ENCODE measurements at regions not wholly inside any gene's neighbourhood (a gene's known extent, or its start where the extent isn't known, plus 50 kb on each side); places are given as distances from the start of the nearest gene placed in this dataset.

DNA sequence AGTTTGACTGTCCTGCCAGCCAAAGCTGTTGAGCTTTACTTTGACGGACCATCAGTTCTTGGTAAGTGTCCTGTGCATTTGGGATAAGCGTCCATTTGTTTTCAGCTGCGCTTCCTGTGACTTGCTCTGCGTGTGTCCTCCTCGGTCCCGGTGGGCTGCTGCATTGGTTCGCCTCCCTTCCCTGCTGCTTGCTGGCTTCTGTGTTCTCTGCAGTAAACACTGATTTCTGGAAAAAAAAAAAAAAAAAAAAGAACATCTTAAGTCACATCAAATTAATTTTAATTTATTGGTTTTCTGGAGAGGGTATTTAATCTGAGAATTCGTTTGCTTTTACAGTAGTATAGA is 264.1 kb downstream of the SEC23A start:
- Histone ChIP-seq H2AFZ (ENCODE audit: low read depth, low read length, poor library complexity, severe bottlenecking) (no peak overlapping the region), H3K4me2 (ENCODE audit: low read length) (no peak overlapping the region)

More for the DNA sequence above, 264.1 kb downstream of the SEC23A start:
- Histone ChIP-seq H3K79me2 (ENCODE audit: insufficient read depth, low read length) (no peaks in the 10 kb centered on the region), H3K4me3 (replicated peaks in 1 of 2; ENCODE audit: low read depth in 1 of 2, low read length in 2 of 2) (no peak overlapping the region), H3K9ac (ENCODE audit: low read length) (no peak overlapping the region), H3K36me3 (ENCODE audit: control insufficient read depth in 1 of 2, insufficient read depth in 2 of 2, low read length in 2 of 2) (no peaks in the 10 kb centered on the region), H3K27ac (ENCODE audit: low read depth, low read length) (no peak overlapping the region), H3K27me3 (ENCODE audit: insufficient read depth, low read length) (no peaks in the 10 kb centered on the region), H3K4me1 (ENCODE audit: control insufficient read depth in 1 of 2, insufficient read depth in 2 of 2, low read length in 2 of 2) (no peaks in the 10 kb centered on the region), H3K9me3 (ENCODE audit: control insufficient read depth in 1 of 2, insufficient read depth in 1 of 2, low read depth in 1 of 2, low read length in 2 of 2) (no peaks in the 10 kb centered on the region), H3K9me2 (ENCODE audit: insufficient read depth) (no peaks in the 10 kb centered on the region), H4K20me1 (ENCODE audit: insufficient read depth) (no peaks in the 10 kb centered on the region)
- ChIA-PET POLR2A (no interaction called here), RAD21 (ENCODE audit: low non-redundant PET in 1 of 2, low total read pairs in 2 of 2, uncharacterized antibody in 2 of 2, unreplicated experiment in 2 of 2) (no interaction called here), CTCF (no interaction called here)
- no TSS peak for BruUV-seq (replicated peaks)
- ATAC-seq (no peak), DNase-seq (ENCODE audit: low read depth, low spot score) (no peak)
- intact Hi-C loops (cut with micrococcal nuclease) = no loop called here
- TF ChIP-seq, protein P1, sequence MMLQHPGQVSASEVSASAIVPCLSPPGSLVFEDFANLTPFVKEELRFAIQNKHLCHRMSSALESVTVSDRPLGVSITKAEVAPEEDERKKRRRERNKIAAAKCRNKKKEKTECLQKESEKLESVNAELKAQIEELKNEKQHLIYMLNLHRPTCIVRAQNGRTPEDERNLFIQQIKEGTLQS (IDR thresholded peaks at IDR 0.05) = no peak
- TF ChIP-seq POLR2AphosphoS5 (IDR thresholded peaks at IDR 0.05; ENCODE audit: low read depth, low read length) = no peak
- TF ChIP-seq FOSL1 (IDR thresholded peaks at IDR 0.05; ENCODE audit: low read depth) = no peak
- TF ChIP-seq, protein P2, sequence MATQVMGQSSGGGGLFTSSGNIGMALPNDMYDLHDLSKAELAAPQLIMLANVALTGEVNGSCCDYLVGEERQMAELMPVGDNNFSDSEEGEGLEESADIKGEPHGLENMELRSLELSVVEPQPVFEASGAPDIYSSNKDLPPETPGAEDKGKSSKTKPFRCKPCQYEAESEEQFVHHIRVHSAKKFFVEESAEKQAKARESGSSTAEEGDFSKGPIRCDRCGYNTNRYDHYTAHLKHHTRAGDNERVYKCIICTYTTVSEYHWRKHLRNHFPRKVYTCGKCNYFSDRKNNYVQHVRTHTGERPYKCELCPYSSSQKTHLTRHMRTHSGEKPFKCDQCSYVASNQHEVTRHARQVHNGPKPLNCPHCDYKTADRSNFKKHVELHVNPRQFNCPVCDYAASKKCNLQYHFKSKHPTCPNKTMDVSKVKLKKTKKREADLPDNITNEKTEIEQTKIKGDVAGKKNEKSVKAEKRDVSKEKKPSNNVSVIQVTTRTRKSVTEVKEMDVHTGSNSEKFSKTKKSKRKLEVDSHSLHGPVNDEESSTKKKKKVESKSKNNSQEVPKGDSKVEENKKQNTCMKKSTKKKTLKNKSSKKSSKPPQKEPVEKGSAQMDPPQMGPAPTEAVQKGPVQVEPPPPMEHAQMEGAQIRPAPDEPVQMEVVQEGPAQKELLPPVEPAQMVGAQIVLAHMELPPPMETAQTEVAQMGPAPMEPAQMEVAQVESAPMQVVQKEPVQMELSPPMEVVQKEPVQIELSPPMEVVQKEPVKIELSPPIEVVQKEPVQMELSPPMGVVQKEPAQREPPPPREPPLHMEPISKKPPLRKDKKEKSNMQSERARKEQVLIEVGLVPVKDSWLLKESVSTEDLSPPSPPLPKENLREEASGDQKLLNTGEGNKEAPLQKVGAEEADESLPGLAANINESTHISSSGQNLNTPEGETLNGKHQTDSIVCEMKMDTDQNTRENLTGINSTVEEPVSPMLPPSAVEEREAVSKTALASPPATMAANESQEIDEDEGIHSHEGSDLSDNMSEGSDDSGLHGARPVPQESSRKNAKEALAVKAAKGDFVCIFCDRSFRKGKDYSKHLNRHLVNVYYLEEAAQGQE (IDR thresholded peaks at IDR 0.05; ENCODE audit: low read depth) = no peak
- no peak for TF ChIP-seq ELF1 (IDR thresholded peaks at IDR 0.05; ENCODE audit: borderline replicate concordance, low read depth)
- no peak for TF ChIP-seq SIN3A (IDR thresholded peaks at IDR 0.05; ENCODE audit: low read depth)
- no peak for TF ChIP-seq POLR2A (IDR thresholded peaks at IDR 0.05; ENCODE audit: borderline replicate concordance, extremely low read depth, insufficient read depth, insufficient read length)
- no peak for TF ChIP-seq SP1 (IDR thresholded peaks at IDR 0.05; ENCODE audit: low read depth)
- no peak for TF ChIP-seq EZH2 (IDR thresholded peaks at IDR 0.05)
- TF ChIP-seq EZH2phosphoT487 (IDR thresholded peaks at IDR 0.05; ENCODE audit: borderline replicate concordance) = no peak
- no peak for TF ChIP-seq YY1 (IDR thresholded peaks at IDR 0.05; ENCODE audit: extremely low read depth, insufficient replicate concordance, low read depth, low read length)
- TF ChIP-seq CTCF (IDR thresholded peaks at IDR 0.05 in 2 of 3, conservative IDR thresholded peaks at IDR 0.05 in 1 of 3; ENCODE audit: borderline replicate concordance in 1 of 3, insufficient read depth in 1 of 3, low read depth in 2 of 3, low read length in 2 of 3) = no peak
- TF ChIP-seq RAD21 (IDR thresholded peaks at IDR 0.05; ENCODE audit: low read depth) = no peak
- TF ChIP-seq JUND (IDR thresholded peaks at IDR 0.05) = no peak
- TF ChIP-seq, protein P3, sequence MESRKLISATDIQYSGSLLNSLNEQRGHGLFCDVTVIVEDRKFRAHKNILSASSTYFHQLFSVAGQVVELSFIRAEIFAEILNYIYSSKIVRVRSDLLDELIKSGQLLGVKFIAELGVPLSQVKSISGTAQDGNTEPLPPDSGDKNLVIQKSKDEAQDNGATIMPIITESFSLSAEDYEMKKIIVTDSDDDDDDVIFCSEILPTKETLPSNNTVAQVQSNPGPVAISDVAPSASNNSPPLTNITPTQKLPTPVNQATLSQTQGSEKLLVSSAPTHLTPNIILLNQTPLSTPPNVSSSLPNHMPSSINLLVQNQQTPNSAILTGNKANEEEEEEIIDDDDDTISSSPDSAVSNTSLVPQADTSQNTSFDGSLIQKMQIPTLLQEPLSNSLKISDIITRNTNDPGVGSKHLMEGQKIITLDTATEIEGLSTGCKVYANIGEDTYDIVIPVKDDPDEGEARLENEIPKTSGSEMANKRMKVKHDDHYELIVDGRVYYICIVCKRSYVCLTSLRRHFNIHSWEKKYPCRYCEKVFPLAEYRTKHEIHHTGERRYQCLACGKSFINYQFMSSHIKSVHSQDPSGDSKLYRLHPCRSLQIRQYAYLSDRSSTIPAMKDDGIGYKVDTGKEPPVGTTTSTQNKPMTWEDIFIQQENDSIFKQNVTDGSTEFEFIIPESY (IDR thresholded peaks at IDR 0.05; ENCODE audit: extremely low read depth, insufficient replicate concordance, low read length) = no peak
- TF ChIP-seq MAX (IDR thresholded peaks at IDR 0.05) = no peak
- no peak for TF ChIP-seq SRF (IDR thresholded peaks at IDR 0.05; ENCODE audit: low read depth)
- TF ChIP-seq ZFX (IDR thresholded peaks at IDR 0.05) = no peak

All from HCT116 (cell line).